ENCODE measurements at regions not wholly inside any gene's neighbourhood (a gene's known extent, or its start where the extent isn't known, plus 50 kb on each side); places are given as distances from the start of the nearest gene placed in this dataset.

DNA sequence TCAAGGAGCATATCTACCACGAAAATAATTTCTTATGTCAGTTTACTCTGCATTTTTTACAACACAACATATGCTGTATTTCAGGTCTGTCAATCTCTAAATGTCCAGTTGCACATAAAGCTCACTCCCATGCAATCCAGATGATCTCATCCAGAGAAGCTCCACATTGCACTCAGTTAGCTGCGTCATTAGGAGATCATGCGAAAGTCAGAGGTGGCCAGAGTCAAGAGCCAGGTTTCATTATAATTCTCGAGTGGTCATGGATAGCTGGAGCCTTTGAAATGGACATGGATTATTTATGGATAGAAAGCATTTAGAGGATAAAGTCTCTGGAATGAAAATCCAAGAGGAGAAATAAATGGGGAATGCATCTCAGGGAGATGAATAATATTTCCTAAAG, 232.3 kb downstream of the GAS1 start:
- TF ChIP-seq, protein P1, sequence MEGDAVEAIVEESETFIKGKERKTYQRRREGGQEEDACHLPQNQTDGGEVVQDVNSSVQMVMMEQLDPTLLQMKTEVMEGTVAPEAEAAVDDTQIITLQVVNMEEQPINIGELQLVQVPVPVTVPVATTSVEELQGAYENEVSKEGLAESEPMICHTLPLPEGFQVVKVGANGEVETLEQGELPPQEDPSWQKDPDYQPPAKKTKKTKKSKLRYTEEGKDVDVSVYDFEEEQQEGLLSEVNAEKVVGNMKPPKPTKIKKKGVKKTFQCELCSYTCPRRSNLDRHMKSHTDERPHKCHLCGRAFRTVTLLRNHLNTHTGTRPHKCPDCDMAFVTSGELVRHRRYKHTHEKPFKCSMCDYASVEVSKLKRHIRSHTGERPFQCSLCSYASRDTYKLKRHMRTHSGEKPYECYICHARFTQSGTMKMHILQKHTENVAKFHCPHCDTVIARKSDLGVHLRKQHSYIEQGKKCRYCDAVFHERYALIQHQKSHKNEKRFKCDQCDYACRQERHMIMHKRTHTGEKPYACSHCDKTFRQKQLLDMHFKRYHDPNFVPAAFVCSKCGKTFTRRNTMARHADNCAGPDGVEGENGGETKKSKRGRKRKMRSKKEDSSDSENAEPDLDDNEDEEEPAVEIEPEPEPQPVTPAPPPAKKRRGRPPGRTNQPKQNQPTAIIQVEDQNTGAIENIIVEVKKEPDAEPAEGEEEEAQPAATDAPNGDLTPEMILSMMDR (IDR thresholded peaks at IDR 0.05) = no peak

DNA sequence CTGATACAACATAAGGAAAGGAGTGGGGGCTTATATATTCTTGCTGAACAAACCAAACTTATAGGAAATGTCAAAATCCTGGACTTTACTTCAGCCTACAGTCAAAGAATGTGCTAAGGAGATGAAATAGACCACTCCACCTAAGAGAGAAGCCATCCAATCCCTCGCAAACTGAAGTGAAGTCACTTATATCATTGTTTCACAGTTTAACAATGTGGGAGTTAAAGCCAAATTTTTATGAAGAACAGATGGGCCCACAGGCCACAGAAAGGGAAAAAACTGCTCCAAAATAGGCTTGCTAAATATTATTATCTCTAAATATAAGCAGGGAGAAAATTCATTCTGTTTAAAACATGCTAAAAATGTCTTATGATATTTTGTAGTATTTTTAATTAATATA, 233.3 kb downstream of the GAS1 start:
- TF ChIP-seq, protein P1 (IDR thresholded peaks at IDR 0.05) = no peak

DNA sequence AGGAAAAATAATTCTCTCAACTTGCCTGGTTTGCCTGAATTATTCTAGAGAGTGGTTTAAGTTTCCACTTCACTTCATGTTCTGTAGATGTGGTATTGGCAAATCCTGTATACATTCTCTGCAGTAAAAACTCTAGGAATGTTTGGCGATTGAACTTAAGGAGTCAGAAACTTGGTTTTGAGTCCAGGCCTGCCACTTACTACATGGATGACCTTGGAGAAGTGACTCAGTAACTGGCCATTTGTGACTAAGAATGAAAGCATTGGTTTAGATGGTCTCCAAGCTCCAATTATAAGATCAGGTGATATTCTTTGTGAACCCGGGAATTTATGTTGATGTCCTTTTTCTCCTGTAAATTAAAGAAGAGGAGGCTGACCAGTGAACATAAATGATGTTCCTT, 233.8 kb downstream of the GAS1 start:
- TF ChIP-seq, protein P1 (IDR thresholded peaks at IDR 0.05) = no peak

DNA sequence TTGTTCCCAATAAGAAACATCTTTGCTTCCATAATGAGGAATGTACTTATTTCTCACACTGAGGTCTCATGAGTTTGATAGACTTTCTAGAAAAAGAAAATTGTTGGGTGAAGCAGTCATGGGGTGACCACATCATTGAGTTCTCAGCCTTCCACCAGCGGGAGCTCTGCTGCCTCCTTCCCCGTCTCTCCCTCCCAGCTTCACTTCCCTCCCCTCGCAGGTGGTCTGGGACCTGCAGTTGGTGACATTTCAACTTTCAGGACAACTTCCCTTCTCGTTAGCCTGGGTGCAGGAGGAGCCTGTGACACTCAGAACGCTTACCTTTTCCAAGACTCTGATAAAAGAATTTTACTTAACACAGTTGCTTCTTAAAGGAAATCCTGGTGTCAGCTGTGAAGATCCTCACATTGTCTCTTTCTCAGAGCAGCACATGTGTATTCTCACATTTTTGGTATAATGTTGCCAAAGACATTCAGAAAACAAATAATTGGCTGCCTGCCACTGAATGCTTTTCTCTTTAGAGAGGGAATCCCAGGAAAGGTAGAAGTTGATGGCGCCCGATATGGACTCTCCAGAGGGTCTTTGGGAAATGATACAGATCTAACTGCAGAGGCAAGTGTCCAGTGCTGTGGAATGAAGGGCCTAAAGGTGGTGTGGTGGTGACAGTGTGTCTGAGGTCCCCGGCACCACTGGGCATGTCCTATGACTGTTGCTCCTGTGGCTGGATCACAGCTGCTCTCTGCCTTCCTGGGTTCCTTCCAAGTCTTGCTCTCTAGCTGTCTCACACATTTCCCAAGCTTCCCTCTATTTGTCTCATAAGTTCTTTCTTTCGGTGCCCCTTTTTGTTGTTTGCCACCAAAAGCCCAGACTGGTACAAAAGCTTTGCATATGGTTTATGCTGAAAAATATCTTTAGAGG, 238.1 kb downstream of the GAS1 start:
- TF ChIP-seq, protein P1 (IDR thresholded peaks at IDR 0.05) = no peak

DNA sequence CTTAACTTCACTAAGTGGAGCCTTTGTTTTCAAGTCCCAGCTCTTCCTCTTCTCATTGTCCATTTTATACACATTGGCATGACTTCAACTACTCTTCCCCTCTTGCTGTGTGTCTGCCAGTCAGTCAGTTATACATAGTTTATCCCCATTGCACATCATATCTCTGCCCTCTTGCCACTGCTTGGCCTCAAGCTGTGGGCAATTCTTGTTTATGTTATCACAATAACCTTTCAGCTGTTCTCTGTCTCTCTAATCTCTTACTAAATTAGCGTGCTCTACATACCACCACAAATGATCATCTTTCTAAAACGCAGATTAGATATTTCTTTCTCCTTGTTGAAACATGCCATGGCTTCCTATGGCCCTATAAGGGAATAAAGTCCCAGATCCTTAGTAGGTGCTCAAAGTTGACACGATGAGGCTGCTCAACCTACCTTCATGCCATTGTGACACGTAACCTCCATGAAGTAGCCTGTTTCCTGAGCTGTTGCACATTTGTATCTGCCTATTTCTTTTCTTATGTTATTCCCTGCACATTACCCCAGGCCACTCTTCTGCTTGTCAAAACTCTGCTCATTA, 239.3 kb downstream of the GAS1 start:
- TF ChIP-seq, protein P1 (IDR thresholded peaks at IDR 0.05) = no peak

DNA sequence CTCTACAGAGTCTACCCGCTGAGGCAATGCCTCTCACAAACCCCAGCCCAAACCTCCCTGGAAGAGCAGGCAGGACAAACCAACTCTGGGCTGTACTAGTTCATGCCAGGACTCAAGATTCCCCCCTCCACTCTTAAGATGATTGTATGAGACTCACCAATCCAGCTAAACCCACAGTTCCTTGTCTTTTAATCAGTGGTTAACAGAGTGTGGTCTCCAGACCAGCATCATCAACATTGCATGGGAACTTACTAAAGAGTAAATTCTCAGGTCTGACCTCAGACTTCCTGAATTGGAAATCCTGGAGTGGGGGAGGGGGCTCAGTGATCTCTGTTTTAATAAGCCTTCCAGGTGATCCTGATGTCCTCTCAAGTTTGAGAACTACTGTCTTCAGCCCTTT, 240.9 kb downstream of the GAS1 start:
- TF ChIP-seq, protein P1 (IDR thresholded peaks at IDR 0.05) = no peak

DNA sequence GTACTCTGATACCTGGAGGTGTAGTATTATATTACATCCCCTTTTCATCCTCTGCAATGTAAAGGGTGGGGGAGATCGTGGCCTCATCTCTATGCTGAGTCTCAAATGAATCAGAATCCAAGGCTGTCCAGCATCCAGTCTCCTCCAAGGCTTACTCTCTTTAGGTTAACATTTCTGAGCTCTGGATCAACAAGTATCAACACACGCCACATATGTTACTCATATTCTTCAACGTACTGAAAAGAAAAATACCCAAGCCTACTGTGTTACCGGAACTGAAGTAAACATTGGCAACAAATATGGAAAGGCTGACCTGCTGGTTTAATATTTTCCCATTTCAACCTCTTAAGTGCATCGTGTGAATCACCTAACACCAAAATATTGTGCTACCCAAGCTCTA, 241.8 kb downstream of the GAS1 start:
- TF ChIP-seq, protein P1 (IDR thresholded peaks at IDR 0.05) = no peak
